ENCODE measurements at regions not wholly inside any gene's neighbourhood (a gene's known extent, or its start where the extent isn't known, plus 50 kb on each side); places are given as distances from the start of the nearest gene placed in this dataset.
"Not testable (repeated sequence)": the region's sequence is repeated elsewhere in the genome, so short reads cannot be mapped to it uniquely, and the experiment has no call there.

DNA sequence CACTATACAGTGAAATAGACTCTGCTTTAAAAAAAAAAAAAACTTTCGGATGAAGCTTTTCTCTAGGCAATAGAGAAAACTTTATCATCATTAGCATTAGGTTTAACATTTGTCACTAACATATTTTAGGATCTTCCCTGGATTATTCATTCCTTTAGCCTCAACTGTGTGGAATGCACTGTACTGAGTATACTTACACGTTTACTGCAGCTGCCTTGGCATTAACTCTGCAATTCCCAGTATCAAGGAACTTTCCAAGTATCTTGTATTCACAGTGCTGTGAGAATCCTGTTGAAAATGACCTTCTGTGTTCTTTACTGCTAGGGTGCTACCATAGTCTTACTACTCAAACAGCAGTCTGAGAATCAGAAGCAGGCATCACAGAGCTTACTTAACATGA is 328.2 kb upstream of the COL3A1 start:
- DNase-seq (ENCODE audit: low read depth in 4 of 4, low spot score in 1 of 4), result no peak

DNA sequence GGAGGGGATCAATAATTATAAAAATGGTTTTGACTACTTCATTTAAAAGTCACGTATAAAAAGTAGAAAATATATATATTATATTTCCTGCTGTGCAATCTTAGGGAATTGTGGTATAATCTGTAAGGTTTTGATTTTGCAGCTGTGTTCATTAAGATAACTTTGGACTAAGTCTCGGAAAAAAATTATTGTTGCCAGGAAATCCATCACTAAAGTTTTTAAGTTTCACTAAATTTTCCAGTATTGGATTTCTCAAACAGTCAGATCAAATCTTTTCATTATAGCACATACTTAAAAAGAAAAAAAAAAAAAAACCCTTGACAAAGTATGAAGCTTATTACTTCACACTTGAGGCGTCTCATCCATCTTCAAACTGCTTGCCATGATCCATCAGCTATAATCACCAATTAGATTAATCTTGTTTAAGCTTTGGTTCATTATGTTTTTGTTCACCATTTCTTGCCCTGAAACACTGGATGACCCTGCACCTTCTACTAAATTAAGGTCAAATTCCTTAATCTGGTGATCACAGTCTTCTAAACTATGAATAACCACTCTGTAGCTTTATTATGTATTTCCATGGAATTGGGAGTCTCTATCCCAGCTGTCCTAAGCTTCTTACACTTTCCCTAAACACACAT is 326.6 kb upstream of the COL3A1 start:
- no peak for DNase-seq (ENCODE audit: low read depth in 4 of 4, low spot score in 1 of 4)

DNA sequence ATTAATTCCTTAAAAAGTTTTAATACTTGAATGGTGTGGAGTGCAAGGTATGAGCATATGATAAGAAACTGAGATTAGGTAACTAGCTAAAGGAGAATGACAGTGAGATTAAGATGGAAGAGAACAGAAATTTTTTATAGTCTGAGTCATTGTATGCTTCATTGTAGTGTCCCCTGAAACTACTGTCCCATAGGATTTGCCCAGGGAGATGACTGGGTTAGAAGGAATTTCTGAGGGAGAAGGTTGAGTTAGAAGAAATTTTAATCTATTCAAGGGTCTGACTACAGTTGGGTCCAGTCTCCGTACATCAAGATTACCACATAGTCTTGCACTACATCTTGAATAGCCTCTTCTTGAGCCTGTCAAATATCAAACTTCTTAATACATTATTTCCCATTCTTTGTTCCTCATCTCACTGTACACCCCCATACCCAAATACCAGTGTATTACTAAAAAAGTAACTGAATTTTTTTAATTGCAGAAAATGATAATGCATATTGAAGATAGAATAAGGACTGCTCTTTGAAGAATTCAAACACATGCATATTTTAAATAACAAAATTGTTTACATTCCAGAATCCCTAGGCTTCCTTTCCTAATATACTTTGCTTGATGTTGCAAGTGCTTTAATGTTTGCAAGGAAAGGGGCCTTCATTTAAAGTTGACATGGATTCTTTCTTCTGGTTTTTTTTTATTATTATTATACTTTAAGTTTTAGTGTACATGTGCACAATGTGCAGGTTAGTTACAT is 314.3 kb upstream of the COL3A1 start:
- no peak for DNase-seq (ENCODE audit: low read depth in 4 of 4, low spot score in 1 of 4)

DNA sequence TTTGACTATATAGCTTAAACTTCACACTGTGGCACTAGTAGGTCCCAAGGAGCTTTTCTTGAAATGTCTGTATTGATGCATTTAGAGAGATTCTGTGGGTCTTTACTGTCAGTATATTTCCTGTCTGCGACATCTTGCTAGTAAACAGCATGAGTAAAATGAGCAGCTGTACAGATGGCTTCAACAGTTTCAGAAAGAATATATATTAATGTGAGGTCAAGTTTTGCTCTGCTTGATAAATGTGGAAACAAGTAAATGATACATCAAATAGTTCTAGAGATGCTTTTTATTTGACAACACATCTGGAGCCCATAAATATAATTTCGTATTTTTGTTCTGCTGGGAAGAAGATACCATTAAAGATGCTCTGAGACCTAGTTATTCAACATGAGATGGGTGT is 310.9 kb upstream of the COL3A1 start:
- no peak for DNase-seq (ENCODE audit: low read depth in 4 of 4, low spot score in 1 of 4)

- no peak for DNase-seq (ENCODE audit: low read depth in 4 of 4, low spot score in 1 of 4)
Observed at GRCh38 chr2:188664416-188664815, 309.8 kb upstream of the COL3A1 start.

- DNase-seq (ENCODE audit: low read depth in 4 of 4, low spot score in 1 of 4), result no peak
Observed at GRCh38 chr2:188664951-188665595, 309.1 kb upstream of the COL3A1 start.

DNA sequence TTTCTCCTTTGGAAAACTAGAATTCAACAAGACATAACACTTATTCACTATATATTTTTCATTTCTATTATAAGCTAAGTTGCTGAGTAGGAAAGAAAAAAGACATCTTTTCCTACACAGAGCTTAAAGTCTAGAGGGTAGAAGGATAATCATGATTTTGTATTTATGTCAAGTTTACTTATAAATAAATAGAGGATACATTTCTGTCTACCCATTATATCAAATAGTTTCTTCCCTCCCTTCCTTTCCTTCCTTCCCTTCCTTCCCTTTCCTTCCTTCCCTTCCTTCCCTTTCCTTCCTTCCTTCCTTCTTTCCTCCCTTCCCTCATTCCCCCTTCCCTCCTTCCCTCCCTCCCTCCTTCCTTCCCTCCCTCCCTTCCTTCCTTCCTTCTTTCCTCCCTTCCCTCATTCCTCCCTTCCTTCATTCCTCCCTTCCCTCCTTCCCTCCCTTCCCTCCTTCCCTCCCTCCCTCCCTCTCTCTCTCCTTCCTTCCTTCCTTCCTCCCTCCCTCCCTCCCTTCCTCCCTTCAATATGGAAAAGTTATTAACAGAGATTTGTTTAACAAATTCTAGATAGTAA is 308.4 kb upstream of the COL3A1 start:
- DNase-seq (ENCODE audit: low read depth in 4 of 4, low spot score in 1 of 4), result no peak

DNA sequence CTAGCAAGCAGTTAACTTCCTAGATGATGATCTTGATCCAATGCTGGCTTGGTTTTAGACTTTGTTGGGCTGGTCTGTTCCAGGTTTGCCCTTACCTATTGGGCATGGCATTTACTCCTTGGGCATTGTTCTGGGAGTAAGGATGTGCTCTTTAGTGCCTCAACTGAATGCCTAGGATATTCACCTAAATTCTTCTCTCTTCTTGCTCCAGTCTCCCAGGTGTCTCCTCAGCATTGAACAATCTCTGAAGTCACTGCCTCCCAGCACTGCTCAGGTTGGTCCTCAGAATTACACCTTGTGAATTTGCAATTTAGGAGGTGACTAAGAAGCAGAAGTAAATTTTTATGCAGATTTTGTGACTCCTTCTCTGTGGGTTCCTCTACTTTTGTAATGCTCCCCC is 307.7 kb upstream of the COL3A1 start:
- no peak for DNase-seq (ENCODE audit: low read depth in 4 of 4, low spot score in 1 of 4)

DNA sequence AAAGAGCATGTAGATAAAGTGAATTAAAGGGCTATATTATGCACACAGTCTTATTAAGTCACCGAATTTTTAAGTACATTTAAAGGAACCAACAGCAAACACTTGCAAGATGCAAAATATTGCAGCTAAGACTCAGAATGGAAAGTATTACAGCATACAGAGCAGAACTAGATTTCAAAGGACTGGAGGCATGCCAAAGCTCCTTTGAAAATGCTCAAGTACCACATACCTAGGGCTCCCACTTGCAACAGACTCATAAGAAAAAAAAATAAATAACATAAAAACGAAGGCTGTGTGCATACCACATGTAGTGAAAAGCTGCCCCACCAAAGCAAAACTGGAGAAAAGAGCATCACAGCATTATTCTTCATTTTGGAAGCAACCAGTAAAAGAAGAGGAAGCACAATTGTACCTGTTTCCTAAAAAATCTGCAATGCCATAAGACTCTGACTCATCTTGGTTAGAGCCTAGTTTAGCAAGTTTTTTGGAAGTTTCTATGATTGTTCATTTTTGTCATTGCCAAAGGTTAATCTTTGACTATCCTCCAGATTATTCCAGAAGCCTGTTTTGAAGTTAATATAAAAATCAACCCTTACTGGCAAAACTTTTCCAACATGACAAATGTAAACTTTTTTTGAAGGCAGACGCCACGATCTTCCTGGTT is 306.0 kb upstream of the COL3A1 start:
- DNase-seq (ENCODE audit: low read depth in 4 of 4, low spot score in 1 of 4), result no peak

DNA sequence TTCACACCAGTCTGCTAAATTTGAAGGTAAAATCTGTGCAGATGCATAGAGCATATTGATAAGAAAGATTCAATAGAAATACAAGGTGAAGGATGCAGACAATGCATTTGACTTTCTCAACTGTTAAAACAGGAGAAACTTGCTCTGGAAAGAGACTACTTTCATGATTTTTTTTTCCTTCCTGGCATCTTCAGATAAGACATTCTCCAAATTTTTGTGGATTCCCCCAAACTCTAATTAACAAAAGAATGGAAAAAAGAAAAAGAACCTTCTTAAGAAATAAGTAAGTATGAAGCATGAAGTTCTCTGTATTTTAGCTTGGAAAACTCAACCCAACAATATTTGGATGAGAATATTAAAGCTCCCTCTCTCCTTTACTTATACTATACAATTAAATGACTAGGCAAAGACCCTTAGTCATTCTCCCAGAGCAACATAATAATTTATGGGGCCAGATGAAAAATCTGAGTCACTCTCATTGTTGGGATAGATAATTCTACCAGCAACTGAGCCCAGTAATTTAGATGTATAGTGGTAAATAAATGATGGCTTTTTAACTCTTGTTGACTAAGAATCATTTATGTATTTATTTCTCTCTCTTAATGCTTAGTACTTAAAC is 298.7 kb upstream of the COL3A1 start:
- DNase-seq (ENCODE audit: low read depth in 4 of 4, low spot score in 1 of 4), result no peak

DNA sequence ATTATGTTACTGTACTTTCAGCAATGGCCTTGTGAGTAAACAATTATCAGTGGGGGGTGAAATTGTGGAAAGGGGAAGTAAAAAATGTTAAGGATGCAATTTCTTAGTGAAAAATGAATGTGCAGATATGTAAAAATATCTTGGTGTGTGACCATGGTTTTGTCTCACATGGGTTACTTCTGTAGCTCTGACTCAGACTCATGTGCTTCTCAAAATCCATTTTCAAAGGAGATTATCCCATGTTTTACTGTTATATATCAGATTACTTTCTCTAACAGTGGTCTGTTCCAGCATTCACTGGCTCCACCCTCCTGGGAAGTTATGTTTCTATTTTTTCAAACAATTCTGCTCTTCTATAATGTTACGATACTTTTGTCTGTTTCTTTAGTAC is 298.2 kb upstream of the COL3A1 start:
- DNase-seq (ENCODE audit: low read depth in 4 of 4, low spot score in 1 of 4), result no peak

DNA sequence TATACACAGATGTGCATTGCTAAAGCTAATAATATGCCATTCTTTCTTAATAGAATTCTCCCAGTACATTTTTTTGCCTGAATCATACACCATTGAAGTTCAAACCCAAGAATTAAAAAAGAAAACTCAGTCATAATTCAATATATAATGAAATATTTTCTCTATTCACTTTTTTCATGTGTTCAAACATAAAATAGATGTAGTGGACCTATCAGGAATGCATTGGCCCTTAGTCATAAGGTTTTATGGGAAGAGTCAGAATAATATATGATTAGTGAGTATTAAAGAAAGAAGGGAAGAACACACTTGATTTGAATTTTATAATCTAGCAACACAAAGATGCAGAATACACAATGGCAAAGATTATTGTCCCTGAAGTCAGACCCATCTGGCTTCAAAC is 297.0 kb upstream of the COL3A1 start:
- no peak for DNase-seq (ENCODE audit: low read depth in 4 of 4, low spot score in 1 of 4)

GRCh38 chr2:188678882-188679281 is 295.3 kb upstream of the COL3A1 start:
- DNase-seq (ENCODE audit: low read depth in 4 of 4, low spot score in 1 of 4), result no peak

- no peak for DNase-seq (ENCODE audit: low read depth in 4 of 4, low spot score in 1 of 4)
Observed at GRCh38 chr2:188682838-188683237, 291.3 kb upstream of the COL3A1 start.

- DNase-seq (ENCODE audit: low read depth in 4 of 4, low spot score in 1 of 4), result no peak
Observed at GRCh38 chr2:188684795-188685194, 289.4 kb upstream of the COL3A1 start.

DNA sequence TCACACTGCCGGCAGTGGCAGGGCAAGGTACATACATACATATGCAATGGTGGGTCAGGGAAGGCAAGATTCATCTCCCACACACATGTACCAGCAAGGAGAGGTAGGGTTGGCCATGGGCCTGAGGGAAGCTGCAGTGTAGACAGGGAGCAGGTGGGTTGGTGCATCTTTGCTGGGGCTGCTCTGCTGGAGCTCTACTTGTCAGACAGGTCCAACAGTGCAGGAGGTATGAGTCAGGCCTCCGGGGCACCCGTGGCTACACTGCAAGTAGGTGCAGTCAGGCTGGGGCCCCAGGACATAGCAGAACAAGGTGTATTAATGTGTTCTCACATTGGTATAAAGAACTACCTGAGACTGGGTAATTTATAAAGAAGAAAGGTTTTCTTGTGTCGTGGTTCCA is 281.1 kb upstream of the COL3A1 start:
- no peak for DNase-seq (ENCODE audit: low read depth in 4 of 4, low spot score in 1 of 4)

DNA sequence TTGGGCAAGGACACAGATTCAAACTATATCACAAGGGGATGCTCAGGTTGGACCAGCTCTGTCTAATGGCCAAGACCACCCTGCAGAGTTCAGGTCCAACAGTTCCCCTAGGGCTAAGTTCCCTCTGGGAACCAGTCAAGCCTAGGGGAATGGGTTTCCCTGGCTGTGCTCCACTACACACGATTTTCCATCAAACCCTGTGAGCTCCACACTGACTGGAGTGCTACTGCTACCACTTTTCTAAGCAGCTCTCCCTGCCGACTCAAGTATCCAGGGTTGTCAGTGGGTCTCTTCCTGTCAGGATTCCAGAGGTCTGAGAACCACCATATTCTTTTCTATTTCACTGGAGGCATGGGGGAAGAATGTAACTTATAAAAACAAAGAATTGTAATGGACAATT is 280.4 kb upstream of the COL3A1 start:
- DNase-seq (ENCODE audit: low read depth in 4 of 4, low spot score in 1 of 4), result no peak

GRCh38 chr2:188695953-188696352 is 278.2 kb upstream of the COL3A1 start:
- no peak for DNase-seq (ENCODE audit: low read depth in 4 of 4, low spot score in 1 of 4)

- DNase-seq (ENCODE audit: low read depth in 4 of 4, low spot score in 1 of 4), result not testable (repeated sequence)
Observed at GRCh38 chr2:188698151-188698550, 276.0 kb upstream of the COL3A1 start.

DNA sequence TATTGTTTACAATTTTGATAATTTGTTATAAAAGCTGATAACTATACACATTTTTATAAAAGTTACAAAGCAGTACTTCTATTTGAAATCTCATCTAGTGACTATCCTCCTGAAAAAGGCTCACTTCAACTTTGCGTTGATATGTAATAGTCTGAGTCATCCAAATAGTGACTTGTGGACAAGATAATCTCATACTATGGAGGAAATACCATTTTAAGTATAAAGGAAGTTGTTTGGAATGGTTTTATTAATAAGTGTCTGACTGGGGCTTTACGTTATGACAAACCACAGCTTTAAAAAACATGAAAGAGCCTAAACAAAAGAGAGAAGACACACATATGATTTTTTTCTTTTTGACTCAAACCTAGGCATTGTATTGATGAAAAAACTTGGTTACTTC is 272.3 kb upstream of the COL3A1 start:
- DNase-seq (ENCODE audit: low read depth in 4 of 4, low spot score in 1 of 4), result no peak

DNA sequence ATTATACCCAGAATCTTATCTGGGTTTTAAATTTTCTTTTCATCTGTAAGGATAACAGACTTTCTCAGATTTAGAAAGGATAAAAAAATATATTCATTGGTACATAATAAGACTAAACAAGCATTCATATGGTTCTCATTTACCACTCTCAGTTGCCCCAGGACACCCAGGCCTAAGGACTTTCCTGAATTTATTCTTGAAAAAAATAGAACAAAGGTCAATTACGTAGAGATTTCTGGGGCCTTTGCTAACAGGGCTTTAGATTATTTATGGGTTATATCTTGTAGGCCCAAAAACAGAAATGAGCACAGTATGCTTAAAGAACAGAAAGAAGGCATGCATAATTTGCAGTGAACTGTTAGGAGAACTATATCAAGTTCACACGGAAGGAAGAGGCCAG is 269.0 kb upstream of the COL3A1 start:
- DNase-seq (ENCODE audit: low read depth in 4 of 4, low spot score in 1 of 4), result no peak

All from stimulated activated CD4-positive, alpha-beta T cell treated with anti-CD3 and anti-CD28 coated beads, Interleukin-1b, Interleukin-23, amount 100 ng/mL, for 24 hours (primary cell).